COR-L47 (cell line): ENCODE measurements at regions not wholly inside any gene's neighbourhood (a gene's known extent, or its start where the extent isn't known, plus 50 kb on each side); places are given as distances from the start of the nearest gene placed in this dataset.

Experiments used
- DNase-seq: peaks from one replicate; lab custom pipeline; 2025; lab: John Stamatoyannopoulos, UW

GRCh38 chr6:88558981-88559380 is 392.8 kb upstream of the CNR1 start:
- no peak for DNase-seq

GRCh38 chr6:88556663-88557062 is 390.5 kb upstream of the CNR1 start:
- no peak for DNase-seq

DNA sequence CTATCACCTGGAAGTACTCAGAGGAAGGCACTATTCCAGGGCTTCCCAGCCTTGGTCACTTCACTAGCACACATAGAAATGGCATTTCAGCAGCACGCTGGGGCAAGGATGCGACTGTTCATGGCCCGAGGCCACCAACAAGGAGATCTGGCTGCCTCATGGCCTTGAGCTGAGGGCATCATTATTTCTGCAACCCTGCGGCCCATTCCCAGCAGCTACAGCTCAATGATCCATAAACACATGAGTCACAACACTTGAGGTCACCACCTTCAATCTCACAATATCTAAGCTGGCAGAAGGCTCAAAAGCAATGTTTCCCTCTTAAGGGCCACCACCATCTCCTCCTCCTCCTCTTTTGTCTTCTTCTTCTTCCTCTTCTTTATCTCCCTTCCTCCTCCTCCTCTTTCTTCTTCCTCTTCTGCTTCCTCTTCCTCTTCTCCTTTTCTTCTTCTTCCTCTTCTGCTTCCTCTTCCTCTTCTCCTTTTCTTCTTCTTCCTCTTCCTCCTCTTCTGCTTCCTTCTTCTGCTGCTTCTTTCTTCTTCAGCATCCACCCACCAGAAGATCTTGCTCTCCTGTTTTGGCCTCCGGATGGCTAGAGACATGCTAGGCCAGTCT is 382.9 kb upstream of the CNR1 start:
- DNase-seq = no peak

DNA sequence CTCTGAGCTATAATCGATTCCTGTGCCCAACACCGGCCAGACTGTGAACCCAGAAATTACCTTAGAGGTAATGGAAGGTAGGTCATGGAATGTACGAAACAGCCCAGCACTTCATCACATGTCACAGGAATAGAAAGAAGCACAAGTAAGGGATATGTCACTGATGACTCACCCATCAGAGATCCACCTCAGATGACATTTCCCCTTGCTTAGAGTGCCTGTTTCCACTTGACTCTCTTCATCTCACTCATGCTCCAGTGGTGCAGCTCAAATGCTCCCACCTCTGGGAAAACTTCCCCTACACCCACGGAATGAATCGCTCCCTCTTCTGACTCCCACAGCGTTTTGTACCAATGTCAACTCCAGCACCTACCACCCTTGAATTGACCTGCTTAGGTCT is 381.6 kb upstream of the CNR1 start:
- no peak for DNase-seq

DNA sequence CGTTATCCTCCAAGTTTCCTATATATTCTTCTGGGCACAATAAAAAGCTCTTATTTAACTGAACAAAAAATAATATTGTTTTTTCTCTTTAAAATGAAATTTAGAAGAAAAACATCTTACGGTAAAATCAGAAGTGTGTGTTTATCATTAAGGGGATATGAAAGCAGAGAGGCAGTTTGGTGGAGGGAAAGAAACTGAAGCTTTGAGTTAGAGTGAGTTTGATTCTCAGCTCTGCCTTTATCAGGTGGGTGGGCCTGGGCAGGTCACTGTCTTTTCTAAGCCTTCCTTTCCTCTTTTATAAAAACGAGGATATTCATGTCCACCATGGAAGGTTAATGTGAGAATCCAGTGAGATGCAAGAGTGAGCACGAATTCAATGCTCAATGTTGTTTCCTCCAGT is 379.8 kb upstream of the CNR1 start:
- DNase-seq = no peak

DNA sequence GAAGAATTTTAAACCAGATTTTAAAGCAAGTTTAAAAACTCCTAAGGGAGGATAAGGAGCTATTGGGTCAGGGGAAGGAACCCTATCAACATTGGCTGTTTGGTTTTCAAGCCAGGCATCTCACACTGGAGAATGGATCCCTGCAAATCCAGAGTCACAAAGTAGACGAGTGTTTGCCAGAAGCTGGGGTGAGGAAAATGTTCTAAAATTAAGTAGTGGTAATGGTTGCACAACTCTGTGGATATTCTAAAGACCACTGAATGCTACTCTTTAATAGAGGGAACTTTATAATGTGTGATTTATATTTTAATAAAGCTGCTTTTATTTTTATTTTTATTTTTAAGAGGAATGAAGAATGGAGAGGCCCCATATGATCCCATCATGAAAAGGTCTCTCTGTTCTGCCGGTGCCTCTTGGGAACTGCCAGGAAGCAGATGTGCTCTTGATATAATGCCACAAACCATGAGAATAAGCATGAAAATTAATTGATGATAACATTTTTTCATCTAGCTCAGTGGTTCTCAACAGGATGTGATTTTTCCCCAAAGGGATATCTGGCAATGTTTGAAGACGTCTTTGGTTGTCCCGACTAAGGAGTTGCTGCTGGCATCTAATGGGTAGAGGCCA is 379.0 kb upstream of the CNR1 start:
- no peak for DNase-seq

DNA sequence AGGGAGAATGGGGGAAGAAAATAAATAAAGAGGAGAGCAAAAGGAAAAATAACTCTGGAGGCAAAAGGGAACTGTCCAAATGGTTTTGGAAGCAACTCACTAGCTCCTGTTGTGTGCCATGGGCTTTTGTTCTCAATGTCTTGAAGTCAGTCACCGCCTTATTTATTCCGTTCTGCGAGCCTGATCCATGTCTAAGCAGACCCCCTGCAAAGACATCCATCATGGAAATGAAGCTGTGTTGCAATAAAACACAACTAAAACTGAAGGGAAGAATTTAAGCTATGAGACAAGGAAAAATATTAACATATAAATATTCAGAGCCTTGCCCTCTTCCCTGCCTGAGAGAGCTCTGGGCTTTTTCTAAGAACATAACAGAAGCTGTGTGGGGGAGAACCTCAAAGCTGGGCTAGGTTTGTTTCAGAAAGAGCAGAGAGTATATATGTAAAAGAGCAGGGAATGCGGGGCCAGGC is 373.2 kb upstream of the CNR1 start:
- DNase-seq = no peak

- no peak for DNase-seq
These were observed 372.7 kb upstream of the CNR1 start for GRCh38 chr6:88538840-88539239.

GRCh38 chr6:88538130-88538706 is 372.1 kb upstream of the CNR1 start:
- DNase-seq = no peak

GRCh38 chr6:88536071-88536625 is 370.0 kb upstream of the CNR1 start:
- DNase-seq = no peak

DNA sequence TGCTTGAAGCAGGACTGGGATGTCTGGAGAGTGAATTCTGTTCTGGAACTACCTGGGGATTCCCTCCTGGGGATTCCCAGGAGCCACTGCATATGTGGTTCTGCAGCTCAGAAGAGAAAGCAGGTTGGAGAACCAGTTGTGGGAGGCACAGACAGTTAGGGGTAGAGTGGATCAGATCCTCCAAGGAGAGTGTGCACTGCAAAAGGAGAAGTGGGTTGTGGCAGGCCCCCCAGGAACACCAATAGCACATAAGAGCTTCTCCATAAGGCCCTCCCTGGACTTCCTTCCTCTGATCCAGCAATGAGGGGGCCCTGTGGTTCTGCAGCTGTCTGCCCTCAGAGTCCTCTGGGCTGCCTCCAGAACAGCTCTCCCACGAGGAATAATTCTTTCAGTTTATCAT is 369.2 kb upstream of the CNR1 start:
- no peak for DNase-seq

DNA sequence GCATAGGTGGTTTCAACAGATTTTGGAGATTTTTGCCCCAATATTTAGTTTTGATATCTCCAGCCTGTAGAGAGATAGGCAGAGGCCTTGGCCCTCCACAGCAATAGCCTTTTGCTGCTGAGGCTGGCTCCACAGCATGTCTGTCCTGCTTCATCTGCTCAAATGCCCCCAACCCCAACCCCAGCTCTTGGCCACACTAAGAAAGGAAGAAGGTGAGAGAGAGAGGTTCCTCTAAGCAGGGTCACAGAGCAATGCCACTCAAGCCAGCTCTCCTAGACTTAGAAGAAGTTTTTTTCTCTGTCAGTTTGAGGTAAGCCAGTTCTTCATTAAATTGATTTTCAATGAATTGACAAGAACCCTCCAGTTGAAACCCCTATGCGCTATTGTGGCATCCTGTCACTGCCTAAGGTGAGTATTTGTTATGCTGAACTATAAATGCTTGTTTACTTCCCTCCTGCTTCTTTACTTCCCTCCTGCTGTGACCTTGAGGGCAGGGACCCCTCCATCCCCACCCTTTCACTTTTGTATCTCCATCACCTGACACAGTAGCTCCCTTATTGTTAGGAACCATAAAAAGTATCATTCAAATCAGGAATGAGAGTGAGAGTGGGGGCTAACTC is 366.2 kb upstream of the CNR1 start:
- DNase-seq = no peak

- DNase-seq = no peak
These were observed 363.6 kb upstream of the CNR1 start for GRCh38 chr6:88529726-88530125.

- DNase-seq = no peak
These were observed 354.3 kb upstream of the CNR1 start for GRCh38 chr6:88520445-88520844.

DNA sequence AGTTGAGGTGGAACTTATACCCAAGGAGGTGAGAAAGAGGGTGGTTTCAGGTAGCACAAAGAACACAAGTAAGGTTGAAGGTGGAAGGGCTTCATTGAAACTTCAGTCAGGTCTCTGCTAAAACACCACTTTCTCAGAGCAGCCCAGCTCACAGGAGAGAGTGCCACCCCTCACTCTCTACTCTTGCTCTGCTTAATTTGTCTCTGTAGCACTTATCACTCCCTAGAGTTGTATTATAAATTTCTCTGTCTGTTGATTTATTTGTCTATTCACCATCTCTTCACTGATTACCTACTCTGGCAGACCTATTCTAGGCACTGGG is 353.8 kb upstream of the CNR1 start:
- DNase-seq = no peak

DNA sequence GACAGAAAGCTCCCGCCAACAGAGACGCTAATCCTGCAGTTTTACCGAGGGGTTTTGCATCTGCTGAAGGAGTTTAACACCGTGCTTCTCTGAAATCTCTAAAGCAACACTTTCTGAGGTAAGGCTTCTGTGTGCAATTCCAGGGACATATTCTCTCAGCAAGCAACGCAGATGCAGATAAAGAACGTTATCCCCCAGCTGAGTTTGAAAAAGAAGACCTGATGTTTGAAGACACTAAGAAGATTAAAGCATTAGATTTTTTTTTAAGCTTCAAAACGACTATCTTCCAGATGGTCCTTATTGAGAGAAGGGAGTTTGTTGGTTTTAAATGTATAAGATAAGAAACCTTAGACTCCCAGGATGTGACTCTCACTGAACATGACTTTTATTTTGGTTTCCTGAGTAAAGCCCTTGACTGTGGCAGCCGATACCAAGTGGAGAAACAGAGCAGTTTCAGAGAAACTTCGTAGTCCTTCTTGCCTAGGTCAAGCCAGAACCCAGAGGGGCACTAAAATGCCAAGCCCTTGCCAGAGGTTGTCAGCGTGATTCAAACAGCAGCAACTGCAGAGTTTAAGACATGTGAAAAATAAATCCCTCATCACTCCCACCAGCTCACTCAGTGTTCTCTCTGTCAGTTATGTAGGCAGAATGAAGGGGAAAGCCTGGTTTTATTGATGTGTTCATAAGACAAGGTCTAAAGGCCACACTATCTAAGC is 353.3 kb upstream of the CNR1 start:
- DNase-seq = no peak

GRCh38 chr6:88517737-88518136 is 351.6 kb upstream of the CNR1 start:
- DNase-seq = no peak

DNA sequence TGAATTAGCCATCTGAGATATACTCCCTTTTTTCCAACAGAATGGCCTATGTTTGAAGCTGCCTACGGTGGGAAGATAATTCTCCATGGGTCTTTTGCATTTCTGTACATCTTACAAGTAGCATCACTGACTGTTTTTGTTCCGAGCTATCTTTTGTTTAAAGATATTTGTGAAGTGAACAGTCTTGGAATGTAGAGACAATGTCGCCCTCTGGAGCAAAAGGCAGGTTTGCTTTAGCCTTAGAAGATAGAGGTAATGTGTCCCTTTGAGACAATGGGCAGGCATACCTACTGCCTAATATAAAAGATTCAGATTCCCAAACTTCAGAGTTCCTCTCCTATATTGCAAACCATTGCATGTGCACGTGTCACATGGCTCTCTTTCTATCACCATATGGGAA is 347.8 kb upstream of the CNR1 start:
- DNase-seq = no peak

DNA sequence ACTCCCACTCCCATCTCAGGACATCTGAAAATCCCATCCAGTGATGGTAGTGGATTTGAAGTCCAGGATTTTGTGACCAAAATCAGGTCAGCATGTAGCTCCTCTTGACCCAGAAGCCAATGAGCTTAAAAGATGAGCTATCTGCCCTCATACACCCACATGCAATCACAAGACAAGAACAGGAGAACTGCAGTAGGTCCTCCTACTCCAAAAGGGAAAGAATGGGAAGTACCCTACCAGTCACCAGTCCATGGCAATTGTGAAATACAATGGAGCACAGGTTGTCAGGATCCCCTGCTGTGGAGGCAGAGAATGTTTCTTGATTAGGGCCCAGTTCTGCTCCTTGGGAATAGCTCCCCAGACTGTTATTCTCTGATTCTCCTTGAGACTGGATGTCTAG is 347.3 kb upstream of the CNR1 start:
- DNase-seq = no peak

- DNase-seq = no peak
These were observed 346.8 kb upstream of the CNR1 start for GRCh38 chr6:88512951-88513350.

- no peak for DNase-seq
These were observed 336.2 kb upstream of the CNR1 start for GRCh38 chr6:88502391-88502790.

GRCh38 chr6:88499845-88500699 is 333.9 kb upstream of the CNR1 start:
- no peak for DNase-seq
